ENCODE measurements at regions not wholly inside any gene's neighbourhood (a gene's known extent, or its start where the extent isn't known, plus 50 kb on each side); places are given as distances from the start of the nearest gene placed in this dataset.

DNA sequence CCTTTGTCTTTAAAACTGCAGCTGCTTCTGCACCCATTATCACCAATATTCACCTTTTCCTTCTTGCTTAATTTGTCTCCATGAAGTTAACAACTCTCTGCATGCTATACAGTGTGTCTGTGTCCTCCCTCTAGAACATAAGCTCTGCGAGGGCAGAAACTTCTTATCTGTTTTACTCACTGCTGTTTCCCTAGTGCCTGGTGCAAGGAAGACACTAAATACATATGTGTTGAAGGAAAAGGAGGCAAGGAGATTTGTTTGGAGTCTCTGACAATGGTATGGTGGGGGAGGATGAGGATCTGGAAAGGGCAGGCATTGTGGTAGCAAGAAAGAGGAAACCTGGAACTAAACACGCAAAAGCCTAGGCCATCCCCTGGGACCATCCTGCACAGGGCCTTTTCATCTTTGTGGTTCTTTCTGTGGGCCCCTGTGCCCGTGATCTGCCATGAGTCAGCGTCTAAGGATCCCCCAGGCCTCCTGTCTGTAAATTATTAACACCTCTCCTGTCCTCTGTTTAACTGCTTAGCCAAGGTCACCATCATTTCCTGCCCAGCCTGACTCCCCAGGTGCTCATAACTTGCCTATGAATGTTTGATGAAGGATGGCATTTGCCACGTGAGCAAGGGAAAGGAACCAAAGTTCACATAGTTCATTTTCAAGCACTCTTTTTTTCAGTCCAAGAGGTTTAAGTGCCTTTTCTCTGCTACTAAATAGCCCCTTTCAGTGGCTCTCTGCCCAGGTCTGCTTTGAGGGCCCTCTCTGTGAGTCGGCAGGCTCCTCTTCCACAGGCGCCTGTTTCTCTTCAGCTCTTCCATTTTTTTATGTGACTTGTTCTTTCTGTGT lies 131.1 kb downstream of the RASSF10 start (continued):
- TF ChIP-seq, protein P1, sequence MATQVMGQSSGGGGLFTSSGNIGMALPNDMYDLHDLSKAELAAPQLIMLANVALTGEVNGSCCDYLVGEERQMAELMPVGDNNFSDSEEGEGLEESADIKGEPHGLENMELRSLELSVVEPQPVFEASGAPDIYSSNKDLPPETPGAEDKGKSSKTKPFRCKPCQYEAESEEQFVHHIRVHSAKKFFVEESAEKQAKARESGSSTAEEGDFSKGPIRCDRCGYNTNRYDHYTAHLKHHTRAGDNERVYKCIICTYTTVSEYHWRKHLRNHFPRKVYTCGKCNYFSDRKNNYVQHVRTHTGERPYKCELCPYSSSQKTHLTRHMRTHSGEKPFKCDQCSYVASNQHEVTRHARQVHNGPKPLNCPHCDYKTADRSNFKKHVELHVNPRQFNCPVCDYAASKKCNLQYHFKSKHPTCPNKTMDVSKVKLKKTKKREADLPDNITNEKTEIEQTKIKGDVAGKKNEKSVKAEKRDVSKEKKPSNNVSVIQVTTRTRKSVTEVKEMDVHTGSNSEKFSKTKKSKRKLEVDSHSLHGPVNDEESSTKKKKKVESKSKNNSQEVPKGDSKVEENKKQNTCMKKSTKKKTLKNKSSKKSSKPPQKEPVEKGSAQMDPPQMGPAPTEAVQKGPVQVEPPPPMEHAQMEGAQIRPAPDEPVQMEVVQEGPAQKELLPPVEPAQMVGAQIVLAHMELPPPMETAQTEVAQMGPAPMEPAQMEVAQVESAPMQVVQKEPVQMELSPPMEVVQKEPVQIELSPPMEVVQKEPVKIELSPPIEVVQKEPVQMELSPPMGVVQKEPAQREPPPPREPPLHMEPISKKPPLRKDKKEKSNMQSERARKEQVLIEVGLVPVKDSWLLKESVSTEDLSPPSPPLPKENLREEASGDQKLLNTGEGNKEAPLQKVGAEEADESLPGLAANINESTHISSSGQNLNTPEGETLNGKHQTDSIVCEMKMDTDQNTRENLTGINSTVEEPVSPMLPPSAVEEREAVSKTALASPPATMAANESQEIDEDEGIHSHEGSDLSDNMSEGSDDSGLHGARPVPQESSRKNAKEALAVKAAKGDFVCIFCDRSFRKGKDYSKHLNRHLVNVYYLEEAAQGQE (IDR thresholded peaks at IDR 0.05; ENCODE audit: borderline replicate concordance in 1 of 2, low read depth in 1 of 2, low read length in 2 of 2), result peak in 1 of 2 experiments; percentile 9; a peak in 1 of 4 replicates
- no peak for TF ChIP-seq NRL (CRISPR knock-in tag; IDR thresholded peaks at IDR 0.05; ENCODE audit: borderline replicate concordance)
- no peak for TF ChIP-seq EEA1 (CRISPR knock-in tag; IDR thresholded peaks at IDR 0.05; ENCODE audit: borderline replicate concordance)
- no peak for TF ChIP-seq ZNF282 (IDR thresholded peaks at IDR 0.05; ENCODE audit: partially characterized antibody)
- peak; percentile 70; the same call in 1 of the 2 replicates for TF ChIP-seq ZNF766 (CRISPR knock-in tag; IDR thresholded peaks at IDR 0.05; ENCODE audit: borderline replicate concordance)
- TF ChIP-seq ATF1 (CRISPR knock-in tag; IDR thresholded peaks at IDR 0.05), result 0 out of 2 replicates have a peak, but pooled peaks have one; percentile 36
- TF ChIP-seq GTF3A (CRISPR knock-in tag; conservative IDR thresholded peaks at IDR 0.05), result no peak
- TF ChIP-seq JUND (CRISPR knock-in tag; IDR thresholded peaks at IDR 0.05), result peak; percentile 93
- TF ChIP-seq HES4 (CRISPR knock-in tag; IDR thresholded peaks at IDR 0.05; ENCODE audit: borderline replicate concordance), result no peak
- TF ChIP-seq, protein P2, sequence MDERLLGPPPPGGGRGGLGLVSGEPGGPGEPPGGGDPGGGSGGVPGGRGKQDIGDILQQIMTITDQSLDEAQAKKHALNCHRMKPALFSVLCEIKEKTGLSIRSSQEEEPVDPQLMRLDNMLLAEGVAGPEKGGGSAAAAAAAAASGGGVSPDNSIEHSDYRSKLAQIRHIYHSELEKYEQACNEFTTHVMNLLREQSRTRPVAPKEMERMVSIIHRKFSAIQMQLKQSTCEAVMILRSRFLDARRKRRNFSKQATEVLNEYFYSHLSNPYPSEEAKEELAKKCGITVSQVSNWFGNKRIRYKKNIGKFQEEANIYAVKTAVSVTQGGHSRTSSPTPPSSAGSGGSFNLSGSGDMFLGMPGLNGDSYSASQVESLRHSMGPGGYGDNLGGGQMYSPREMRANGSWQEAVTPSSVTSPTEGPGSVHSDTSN (CRISPR knock-in tag; IDR thresholded peaks at IDR 0.05), result 0 out of 2 replicates have a peak, but pooled peaks have one; percentile 39
- no peak for TF ChIP-seq RBM39 (IDR thresholded peaks at IDR 0.05; ENCODE audit: low read depth, low read length, poor library complexity, severe bottlenecking)
- TF ChIP-seq ETV5 (CRISPR knock-in tag; IDR thresholded peaks at IDR 0.05; ENCODE audit: borderline replicate concordance), result peak; percentile 97
- TF ChIP-seq, protein P3, sequence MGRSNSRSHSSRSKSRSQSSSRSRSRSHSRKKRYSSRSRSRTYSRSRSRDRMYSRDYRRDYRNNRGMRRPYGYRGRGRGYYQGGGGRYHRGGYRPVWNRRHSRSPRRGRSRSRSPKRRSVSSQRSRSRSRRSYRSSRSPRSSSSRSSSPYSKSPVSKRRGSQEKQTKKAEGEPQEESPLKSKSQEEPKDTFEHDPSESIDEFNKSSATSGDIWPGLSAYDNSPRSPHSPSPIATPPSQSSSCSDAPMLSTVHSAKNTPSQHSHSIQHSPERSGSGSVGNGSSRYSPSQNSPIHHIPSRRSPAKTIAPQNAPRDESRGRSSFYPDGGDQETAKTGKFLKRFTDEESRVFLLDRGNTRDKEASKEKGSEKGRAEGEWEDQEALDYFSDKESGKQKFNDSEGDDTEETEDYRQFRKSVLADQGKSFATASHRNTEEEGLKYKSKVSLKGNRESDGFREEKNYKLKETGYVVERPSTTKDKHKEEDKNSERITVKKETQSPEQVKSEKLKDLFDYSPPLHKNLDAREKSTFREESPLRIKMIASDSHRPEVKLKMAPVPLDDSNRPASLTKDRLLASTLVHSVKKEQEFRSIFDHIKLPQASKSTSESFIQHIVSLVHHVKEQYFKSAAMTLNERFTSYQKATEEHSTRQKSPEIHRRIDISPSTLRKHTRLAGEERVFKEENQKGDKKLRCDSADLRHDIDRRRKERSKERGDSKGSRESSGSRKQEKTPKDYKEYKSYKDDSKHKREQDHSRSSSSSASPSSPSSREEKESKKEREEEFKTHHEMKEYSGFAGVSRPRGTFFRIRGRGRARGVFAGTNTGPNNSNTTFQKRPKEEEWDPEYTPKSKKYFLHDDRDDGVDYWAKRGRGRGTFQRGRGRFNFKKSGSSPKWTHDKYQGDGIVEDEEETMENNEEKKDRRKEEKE (IDR thresholded peaks at IDR 0.05), result no peak
- no peak for TF ChIP-seq ZNF530 (CRISPR knock-in tag; IDR thresholded peaks at IDR 0.05; ENCODE audit: low read depth)
- no peak for TF ChIP-seq SNAI1 (CRISPR knock-in tag; IDR thresholded peaks at IDR 0.05; ENCODE audit: borderline replicate concordance)
- TF ChIP-seq MIXL1 (CRISPR knock-in tag; IDR thresholded peaks at IDR 0.05), result peak; percentile 96
- TF ChIP-seq ZBTB1 (CRISPR knock-in tag; IDR thresholded peaks at IDR 0.05; ENCODE audit: borderline replicate concordance), result no peak
- TF ChIP-seq RFX3 (CRISPR knock-in tag; IDR thresholded peaks at IDR 0.05), result no peak
- TF ChIP-seq ZNF703 (CRISPR knock-in tag; IDR thresholded peaks at IDR 0.05; ENCODE audit: borderline replicate concordance), result no peak
- peak; percentile 95 for TF ChIP-seq ZNF557 (CRISPR knock-in tag; IDR thresholded peaks at IDR 0.05)
- TF ChIP-seq, protein P4, sequence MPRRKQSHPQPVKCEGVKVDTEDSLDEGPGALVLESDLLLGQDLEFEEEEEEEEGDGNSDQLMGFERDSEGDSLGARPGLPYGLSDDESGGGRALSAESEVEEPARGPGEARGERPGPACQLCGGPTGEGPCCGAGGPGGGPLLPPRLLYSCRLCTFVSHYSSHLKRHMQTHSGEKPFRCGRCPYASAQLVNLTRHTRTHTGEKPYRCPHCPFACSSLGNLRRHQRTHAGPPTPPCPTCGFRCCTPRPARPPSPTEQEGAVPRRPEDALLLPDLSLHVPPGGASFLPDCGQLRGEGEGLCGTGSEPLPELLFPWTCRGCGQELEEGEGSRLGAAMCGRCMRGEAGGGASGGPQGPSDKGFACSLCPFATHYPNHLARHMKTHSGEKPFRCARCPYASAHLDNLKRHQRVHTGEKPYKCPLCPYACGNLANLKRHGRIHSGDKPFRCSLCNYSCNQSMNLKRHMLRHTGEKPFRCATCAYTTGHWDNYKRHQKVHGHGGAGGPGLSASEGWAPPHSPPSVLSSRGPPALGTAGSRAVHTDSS (CRISPR knock-in tag; conservative IDR thresholded peaks at IDR 0.05), result no peak

All from HepG2 (cell line).